OCI-LY3 (cell line): ENCODE measurements at regions not wholly inside any gene's neighbourhood (a gene's known extent, or its start where the extent isn't known, plus 50 kb on each side); places are given as distances from the start of the nearest gene placed in this dataset.

Experiments used
- CTCF ChIP-seq: fragments of 200-600, 300-600 bp; sonication (generic); IDR thresholded peaks from 2 replicates; pipeline ENCODE4 v1.5.1; 2014; ENCODE audit warnings: antibody characterized with exemption, low read length, low read depth
- EZH2phosphoT487 ChIP-seq: fragments of 200-600 bp; shearing (Covaris generic); IDR thresholded peaks from 2 replicates; pipeline ENCODE4 v1.6.1; 2018; ENCODE audit warnings: antibody characterized with exemption, mixed run types, low read depth

DNA sequence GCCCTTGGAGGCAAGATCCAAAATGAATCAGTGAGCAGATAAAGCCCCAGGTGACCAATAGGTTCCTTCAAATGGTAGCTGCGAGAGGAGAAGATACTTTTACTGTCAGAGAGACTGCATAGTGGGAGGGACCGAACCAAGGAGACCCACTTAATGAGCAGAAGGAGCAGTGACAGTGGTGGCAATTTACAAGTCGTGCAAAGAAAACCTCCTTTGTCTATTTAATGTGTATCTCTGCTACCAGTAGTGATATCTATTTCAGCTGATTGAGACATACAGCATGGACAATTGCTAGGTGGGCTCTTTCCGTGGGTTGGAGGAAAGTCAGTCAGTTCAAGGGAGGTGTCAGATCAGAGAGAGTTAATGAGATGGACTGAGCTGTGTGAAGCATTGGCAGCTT, 480.4 kb downstream of the GATA3 start:
- TF ChIP-seq CTCF (no peak), EZH2phosphoT487 (no peak)
